Stimulated activated CD8-positive, alpha-beta memory T cell treated with anti-CD3 and anti-CD28 coated beads, Interleukin-4, amount 100 ng/mL, for 24 hours (primary cell): ENCODE measurements at regions not wholly inside any gene's neighbourhood (a gene's known extent, or its start where the extent isn't known, plus 50 kb on each side); places are given as distances from the start of the nearest gene placed in this dataset.

Experiments
- DNase-seq: peaks from one replicate; pipeline ENCODE4 v3.0.0-alpha.2; 2020; ENCODE audit warnings: low read depth

DNA sequence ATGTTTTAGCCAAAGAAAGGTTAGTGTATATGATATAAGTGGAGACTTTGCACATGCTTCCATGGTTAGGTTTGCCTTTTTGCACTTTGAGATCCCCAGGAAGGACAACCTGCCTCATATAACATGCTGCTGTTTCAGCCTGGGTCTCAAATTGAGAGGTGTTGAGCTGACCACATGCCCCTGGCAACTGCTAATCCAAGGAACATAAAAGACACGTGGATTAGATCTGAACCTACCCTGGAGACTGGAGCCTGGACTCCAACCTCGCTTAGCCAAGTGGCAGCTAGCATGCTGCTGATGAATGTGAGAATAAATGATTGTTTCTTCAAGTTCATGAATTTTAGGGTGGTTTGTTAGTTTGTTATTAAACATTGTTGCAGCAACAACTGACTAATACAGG, 301.8 kb upstream of the TBC1D5 start:
- no peak for DNase-seq

DNA sequence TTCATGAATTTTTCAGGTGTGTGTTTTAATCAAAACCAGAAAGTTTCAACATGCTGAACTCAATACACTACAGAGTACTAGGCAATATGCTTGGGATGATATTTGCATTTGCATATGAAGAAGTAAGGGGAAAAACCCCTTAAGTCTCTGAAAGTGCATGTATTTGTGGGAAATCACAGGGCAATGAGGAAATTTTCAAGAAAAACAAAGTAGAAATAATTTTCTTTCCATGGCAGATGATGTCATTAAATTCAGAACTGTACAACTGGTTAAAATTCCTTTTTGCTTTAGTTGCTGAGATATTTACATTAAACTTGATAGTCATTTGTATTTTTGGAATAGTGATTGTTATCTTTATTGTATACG, 294.0 kb upstream of the TBC1D5 start:
- no peak for DNase-seq

DNA sequence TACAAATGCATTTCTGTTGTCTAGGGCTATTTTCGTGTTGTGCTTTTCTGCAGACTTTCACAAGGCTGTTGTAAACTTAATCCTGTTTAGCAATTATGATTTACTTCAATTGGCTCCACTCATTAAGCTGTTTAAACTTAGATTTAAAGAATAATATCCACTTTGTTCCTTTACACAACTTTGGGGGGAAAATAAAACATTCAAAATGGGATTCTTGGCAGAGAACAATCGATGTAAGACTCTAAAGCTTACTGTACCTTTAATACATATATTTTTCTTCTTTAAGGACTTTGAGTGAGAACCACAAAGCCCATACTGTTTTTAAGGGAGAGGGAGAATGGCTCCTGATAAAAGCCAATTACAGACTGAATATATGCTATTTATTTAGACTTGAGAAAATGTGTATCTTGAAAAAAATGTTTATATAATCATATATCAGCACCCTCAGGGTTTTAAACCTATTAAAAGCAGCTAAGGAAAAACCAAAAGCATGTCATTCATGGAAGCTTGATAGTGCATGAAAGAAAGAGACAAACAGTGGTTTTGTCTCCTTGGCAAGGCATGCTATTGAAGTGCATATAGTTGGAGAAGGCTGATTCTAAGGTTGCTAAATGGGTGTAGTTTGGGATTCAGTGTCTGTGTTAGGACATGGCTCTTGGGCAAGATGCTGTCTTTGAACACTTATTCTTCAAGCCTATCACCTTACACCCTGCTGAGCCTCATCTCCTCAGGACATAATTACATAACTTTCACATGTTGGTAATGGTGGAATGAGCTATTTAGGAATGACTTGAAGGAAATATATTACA, 293.4 kb upstream of the TBC1D5 start:
- no peak for DNase-seq

DNA sequence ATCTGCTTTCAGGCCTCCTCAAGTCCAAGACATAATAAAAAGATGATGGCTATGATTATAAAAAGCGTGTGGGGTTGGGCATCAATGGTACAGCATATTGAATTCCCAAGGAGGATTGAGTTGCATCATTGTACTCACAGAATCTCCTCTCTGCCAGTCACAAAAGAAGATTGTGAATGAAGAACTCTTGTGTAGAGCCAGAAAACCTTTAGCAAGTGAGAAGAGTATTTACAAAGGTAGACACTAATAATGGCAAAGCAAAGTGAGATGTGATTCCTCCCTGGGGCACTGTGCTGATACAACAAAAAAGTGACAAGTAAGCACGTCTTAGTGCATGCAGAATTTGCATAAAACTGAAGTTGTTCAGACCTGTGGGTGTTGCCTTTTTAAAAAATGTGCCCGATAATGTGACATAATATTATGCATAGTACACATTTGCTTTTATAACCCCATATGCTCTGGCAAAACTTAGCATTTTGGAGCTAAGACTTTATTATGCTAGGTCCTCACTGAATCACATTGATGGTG, 291.2 kb upstream of the TBC1D5 start:
- no peak for DNase-seq

GRCh38 chr3:18030371-18030870, 288.0 kb upstream of the TBC1D5 start:
- no peak for DNase-seq

- DNase-seq: no peak
These were observed 284.9 kb upstream of the TBC1D5 start for GRCh38 chr3:18027161-18027939.

- no peak for DNase-seq
These were observed 282.3 kb upstream of the TBC1D5 start for GRCh38 chr3:18024715-18025114.

DNA sequence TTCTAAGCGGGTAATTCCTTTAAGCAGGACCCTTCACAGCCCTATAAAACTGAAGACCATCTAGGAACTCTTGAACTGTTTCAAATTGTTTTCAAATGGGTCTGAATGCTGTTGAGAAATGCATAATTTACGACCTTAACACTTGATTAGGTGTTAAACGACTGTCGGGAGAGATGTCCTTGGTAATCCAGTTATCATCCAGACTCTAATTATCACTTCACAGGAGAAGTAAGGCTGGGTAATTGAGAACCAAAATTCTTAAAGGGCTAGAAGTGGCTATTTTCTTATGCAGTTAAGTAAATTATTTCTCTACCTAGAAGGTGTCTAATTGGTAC, 276.7 kb upstream of the TBC1D5 start:
- DNase-seq: no peak

DNA sequence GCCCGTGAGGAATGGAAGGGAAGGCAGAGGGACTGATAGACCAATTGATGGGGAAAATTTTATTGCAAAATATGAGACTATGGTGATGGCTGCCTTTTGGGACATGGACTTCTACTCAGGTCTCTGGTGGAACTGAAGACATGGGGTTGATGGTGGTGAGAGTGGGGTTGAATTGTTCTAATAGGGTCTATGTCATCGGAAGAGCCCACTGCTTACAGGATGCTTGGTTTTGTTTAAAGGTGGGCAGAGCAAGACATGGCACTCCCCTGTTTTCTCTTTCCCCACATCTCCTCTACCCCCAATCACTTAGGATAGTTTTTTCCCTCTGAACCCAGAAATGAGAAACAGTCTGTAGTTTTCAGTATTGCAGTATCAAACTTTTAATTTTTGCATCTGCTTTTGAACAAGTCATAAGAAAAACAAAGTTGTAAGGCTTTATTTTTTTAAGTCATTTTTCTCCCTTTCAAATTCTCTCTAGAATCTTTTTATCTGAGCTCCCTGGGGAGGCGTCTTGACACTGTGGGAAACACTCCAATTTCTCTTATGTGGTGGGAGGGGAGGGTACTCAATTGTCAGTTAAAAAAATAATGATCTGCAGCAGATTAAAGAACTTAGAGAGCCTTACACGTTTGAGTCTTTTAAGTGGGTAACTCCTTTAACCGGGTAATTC, 276.2 kb upstream of the TBC1D5 start:
- DNase-seq: no peak

DNA sequence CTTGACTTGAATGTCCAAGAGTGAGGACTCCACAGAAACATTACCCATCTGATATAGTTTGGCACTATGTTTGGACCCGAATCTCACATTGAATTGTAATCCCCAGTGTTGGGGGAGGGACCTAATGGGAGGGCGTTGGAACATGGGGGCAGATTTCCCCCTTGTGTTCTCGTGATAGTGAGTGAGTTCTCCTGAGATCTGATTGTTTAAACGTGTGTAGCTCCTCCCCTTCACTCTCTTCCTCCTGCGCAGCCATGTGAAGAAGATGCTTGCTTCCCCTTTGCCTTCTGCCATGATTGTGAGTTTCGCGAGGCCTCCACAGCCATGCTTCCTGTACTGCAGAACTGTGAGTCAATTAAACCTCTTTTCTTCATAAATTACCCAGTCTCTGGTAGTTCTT, 273.9 kb upstream of the TBC1D5 start:
- DNase-seq: no peak

- DNase-seq: no peak
These were observed 270.5 kb upstream of the TBC1D5 start for GRCh38 chr3:18012933-18013332.

DNA sequence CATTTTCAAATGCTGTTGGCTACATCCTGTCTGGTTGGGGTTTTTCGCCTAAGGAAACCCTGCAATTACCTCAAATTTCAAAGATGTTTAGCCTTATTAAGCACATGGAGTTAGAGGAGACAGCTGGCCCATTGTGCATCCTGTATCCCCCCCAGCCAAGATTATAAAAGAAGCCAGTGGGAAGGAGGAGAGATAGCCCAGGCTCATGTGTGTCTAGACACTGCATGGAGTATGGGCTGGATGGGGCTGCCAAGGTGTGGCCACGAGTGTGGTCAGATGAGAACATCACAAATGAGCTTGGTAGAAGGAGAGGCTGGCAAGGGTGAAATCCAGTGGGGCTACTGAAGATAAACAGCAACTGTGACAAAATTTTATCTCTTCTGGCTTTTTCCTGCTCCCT, 270.0 kb upstream of the TBC1D5 start:
- no peak for DNase-seq

DNA sequence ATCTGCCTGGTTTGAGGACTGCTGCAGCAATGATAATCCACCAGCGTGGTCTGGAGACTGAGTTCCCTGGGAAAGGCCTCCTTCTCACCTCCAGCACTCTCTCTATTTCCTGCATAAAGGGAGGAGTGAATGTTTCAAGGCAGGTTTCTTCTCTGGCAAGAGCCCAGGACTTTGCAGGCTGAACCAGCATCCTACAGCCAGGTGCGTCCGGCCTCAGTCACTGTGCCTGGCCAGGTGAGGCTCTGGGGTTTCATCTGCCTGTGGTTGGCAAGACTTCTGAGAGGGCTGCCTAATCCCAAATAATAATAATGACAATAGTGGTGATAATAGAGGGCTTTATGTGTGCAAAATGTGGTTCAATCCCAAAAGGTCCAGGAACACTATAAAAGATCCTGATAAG, 269.0 kb upstream of the TBC1D5 start:
- DNase-seq: no peak

- DNase-seq: no peak
These were observed 267.6 kb upstream of the TBC1D5 start for GRCh38 chr3:18010001-18010400.

DNA sequence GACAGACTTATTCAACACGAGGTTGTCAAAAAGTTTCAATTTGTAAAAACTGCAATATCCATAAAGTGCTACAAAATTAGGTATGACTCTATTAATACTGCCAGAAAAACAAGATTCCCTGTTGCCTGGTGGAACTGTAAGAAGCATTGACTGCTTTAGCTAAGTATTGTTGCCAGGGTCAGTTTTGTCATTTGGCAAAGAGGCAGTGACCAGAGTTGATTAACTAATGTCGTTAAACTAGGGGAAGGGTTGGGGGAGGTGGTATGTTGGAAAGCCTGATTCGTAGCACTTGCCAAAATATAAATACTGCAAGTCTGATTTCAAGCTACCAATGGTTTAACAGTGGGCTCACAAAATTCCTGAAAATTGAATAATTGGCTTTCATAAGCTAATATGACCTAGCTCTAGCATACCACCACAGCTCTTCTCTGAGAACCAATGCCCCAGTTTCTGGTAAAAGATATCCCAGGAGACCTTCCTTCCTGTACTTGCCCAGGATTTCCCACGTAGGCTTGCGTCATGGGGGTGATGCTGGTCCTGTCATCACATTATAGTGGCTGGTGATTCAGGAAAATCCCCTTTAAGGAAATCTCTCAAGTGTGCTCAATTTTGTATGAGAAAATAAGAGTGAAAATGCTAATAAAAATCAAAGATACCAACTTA, 266.4 kb upstream of the TBC1D5 start:
- no peak for DNase-seq

GRCh38 chr3:18007980-18008379, 265.5 kb upstream of the TBC1D5 start:
- no peak for DNase-seq

DNA sequence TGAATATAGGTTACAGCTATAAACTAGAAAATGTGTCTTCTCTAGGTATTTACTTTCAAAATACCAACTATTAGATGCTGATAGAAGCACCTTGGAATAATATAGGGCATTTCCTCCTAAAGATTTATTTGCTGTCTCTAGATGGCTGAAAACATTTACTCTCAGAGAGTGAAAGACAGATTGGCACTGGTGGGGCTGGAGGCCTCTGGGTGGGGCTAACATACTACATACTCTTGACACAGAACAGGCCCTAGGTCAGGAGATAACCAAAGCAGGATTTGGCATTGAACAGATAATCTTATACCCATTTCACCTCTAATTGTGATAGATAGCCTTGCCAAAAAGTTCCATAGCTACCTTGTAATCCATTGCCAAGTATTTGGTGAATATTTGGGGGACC, 253.3 kb upstream of the TBC1D5 start:
- DNase-seq: no peak

- DNase-seq: no peak
These were observed 251.7 kb upstream of the TBC1D5 start for GRCh38 chr3:17994167-17994566.

DNA sequence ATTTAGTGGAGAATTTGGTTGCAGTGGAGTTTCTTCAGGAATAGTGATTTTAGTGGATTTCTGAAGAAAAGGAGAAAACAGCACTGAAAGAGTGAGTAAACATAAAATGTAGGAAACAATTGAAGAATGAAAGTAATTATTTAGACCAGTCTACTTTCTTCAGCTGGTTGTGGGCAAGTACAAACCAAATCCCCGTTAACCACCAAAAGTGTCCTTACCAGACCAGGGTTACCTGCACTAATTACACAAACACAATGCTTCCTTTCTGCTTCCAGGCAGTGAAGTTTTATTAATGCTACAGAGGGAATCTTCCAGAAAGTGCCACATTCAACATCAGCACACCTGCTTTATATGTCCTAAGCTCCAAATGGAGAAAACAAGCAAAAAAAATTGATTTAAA, 248.0 kb upstream of the TBC1D5 start:
- no peak for DNase-seq

GRCh38 chr3:17986348-17986816, 244.0 kb upstream of the TBC1D5 start:
- DNase-seq: no peak

GRCh38 chr3:17985658-17986347, 243.4 kb upstream of the TBC1D5 start:
- no peak for DNase-seq
